Upper lobe of left lung (tissue), 4 donors: ENCODE measurements at regions not wholly inside any gene's neighbourhood (a gene's known extent, or its start where the extent isn't known, plus 50 kb on each side); places are given as distances from the start of the nearest gene placed in this dataset.

Experiments
- EP300 ChIP-seq, 4 donors: sonication (generic); formaldehyde crosslinking; IDR thresholded peaks; one replicate each; pipeline ENCODE4 v1.5.1; 2017; ENCODE audit warnings: antibody characterized with exemption in 4 of 4, control low read depth in 2 of 4
- POLR2A ChIP-seq, 4 donors: fragments of 450-650 bp; IDR thresholded peaks; one replicate each; pipeline ENCODE4 v1.5.1; 2016 to 2017; ENCODE audit warnings: antibody characterized with exemption in 4 of 4, mild to moderate bottlenecking in 2 of 4
- POLR2AphosphoS5 ChIP-seq, 2 donors: sonication (generic); formaldehyde crosslinking; IDR thresholded peaks; one replicate each; pipeline ENCODE4 v1.5.1; 2017; ENCODE audit warnings: antibody characterized with exemption in 2 of 2
- TF ChIP-seq, protein P1 (sequence below), 6 experiments: fragments of 450-650 bp in 4 of 6; fragments of 200-600 bp in 2 of 6; sonication (generic) in 2 of 6; IDR thresholded peaks; one replicate each; pipeline ENCODE4 v1.5.1; 2016 to 2019; ENCODE audit warnings: antibody characterized with exemption in 6 of 6

DNA sequence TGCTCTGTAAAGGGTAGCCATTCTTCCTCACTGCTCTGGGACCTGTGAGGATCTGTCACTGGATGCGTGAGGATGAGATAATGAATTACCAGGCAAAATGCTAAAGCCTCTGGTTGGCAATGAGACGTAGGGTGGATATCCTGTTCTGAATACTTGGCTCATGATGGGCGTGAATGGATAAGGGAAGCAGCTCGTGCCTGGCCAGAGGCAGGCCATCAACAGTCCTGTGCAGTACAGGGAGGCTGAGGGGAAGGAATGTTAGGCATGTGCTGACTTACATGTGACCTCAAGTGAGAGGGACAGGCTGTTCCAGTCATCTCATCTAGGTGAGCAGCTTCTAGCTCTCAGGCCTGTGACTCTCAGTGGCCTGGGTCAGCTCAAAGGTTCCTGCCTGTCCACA lies 172.8 kb downstream of the CARTPT start:
- TF ChIP-seq, protein P1, sequence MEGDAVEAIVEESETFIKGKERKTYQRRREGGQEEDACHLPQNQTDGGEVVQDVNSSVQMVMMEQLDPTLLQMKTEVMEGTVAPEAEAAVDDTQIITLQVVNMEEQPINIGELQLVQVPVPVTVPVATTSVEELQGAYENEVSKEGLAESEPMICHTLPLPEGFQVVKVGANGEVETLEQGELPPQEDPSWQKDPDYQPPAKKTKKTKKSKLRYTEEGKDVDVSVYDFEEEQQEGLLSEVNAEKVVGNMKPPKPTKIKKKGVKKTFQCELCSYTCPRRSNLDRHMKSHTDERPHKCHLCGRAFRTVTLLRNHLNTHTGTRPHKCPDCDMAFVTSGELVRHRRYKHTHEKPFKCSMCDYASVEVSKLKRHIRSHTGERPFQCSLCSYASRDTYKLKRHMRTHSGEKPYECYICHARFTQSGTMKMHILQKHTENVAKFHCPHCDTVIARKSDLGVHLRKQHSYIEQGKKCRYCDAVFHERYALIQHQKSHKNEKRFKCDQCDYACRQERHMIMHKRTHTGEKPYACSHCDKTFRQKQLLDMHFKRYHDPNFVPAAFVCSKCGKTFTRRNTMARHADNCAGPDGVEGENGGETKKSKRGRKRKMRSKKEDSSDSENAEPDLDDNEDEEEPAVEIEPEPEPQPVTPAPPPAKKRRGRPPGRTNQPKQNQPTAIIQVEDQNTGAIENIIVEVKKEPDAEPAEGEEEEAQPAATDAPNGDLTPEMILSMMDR (IDR thresholded peaks at IDR 0.05): no peak
- no peak for TF ChIP-seq POLR2A (IDR thresholded peaks at IDR 0.05)
- no peak for TF ChIP-seq POLR2AphosphoS5 (IDR thresholded peaks at IDR 0.05)
- no peak for TF ChIP-seq EP300 (IDR thresholded peaks at IDR 0.05)
